ENCODE measurements at regions not wholly inside any gene's neighbourhood (a gene's known extent, or its start where the extent isn't known, plus 50 kb on each side); places are given as distances from the start of the nearest gene placed in this dataset.

- Histone ChIP-seq H3K4me2 (ENCODE audit: low read length) (no peak overlapping the region), H3K9ac (ENCODE audit: low read length) (no peak overlapping the region), H3K27ac (ENCODE audit: low read length) (no peak overlapping the region), H3K36me3 (ENCODE audit: insufficient read depth, low read length) (no peaks in the 10 kb centered on the region), H3K27me3 (ENCODE audit: insufficient read depth, low read depth, low read length) (no peaks in the 10 kb centered on the region), H3F3A (ENCODE audit: insufficient read depth, low read length, poor library complexity, severe bottlenecking) (no peaks in the 10 kb centered on the region), H3K4me3 (ENCODE audit: low read length) (no peak overlapping the region), H4K20me1 (ENCODE audit: insufficient read depth) (no peaks in the 10 kb centered on the region), H3K9me2 (ENCODE audit: insufficient read depth, low read length) (no peaks in the 10 kb centered on the region), H3K79me2 (replicated peaks; ENCODE audit: insufficient read depth, low read length) (no peaks in the 10 kb centered on the region), H3K9me3 (ENCODE audit: low read length) (no peaks in the 10 kb centered on the region), H2AFZ (ENCODE audit: low read depth, low read length) (no peak overlapping the region)
- no peak for TF ChIP-seq POLR2AphosphoS5 (IDR thresholded peaks at IDR 0.05)
- TF ChIP-seq MXI1 (conservative IDR thresholded peaks at IDR 0.05; ENCODE audit: poor library complexity, severe bottlenecking) = no peak
- no peak for TF ChIP-seq EP300 (conservative IDR thresholded peaks at IDR 0.05; ENCODE audit: poor library complexity, severe bottlenecking)
- no peak for TF ChIP-seq REST (IDR thresholded peaks at IDR 0.05; ENCODE audit: borderline replicate concordance)
- no peak for TF ChIP-seq RAD21 (conservative IDR thresholded peaks at IDR 0.05)
- no peak for TF ChIP-seq TAF1 (IDR thresholded peaks at IDR 0.05; ENCODE audit: low read depth)
- no peak for TF ChIP-seq EZH2 (IDR thresholded peaks at IDR 0.05; ENCODE audit: borderline replicate concordance, insufficient read depth, low read length, poor library complexity, severe bottlenecking)
- TF ChIP-seq CTCF (IDR thresholded peaks at IDR 0.05; ENCODE audit: poor library complexity, severe bottlenecking) = no peak
- no peak for TF ChIP-seq SMC3 (conservative IDR thresholded peaks at IDR 0.05; ENCODE audit: poor library complexity)
Observed at GRCh38 chr10:113447278-113447677, 105.6 kb upstream of the HABP2 start.

- Histone ChIP-seq H2AFZ (ENCODE audit: low read depth, low read length) (no peak overlapping the region), H3F3A (ENCODE audit: insufficient read depth, low read length, poor library complexity, severe bottlenecking) (no peaks in the 10 kb centered on the region), H3K4me2 (ENCODE audit: low read length) (no peak overlapping the region), H3K27ac (ENCODE audit: low read length) (no peak overlapping the region), H3K36me3 (ENCODE audit: insufficient read depth, low read length) (no peaks in the 10 kb centered on the region), H3K79me2 (replicated peaks; ENCODE audit: insufficient read depth, low read length) (no peaks in the 10 kb centered on the region), H3K9me3 (ENCODE audit: low read length) (no peaks in the 10 kb centered on the region), H3K9me2 (ENCODE audit: insufficient read depth, low read length) (no peaks in the 10 kb centered on the region), H4K20me1 (ENCODE audit: insufficient read depth) (no peaks in the 10 kb centered on the region), H3K27me3 (ENCODE audit: insufficient read depth, low read depth, low read length) (no peaks in the 10 kb centered on the region), H3K9ac (ENCODE audit: low read length) (no peak overlapping the region), H3K4me3 (ENCODE audit: low read length) (no peak overlapping the region)
- TF ChIP-seq TAF1 (IDR thresholded peaks at IDR 0.05; ENCODE audit: low read depth) (no peak), EZH2 (IDR thresholded peaks at IDR 0.05; ENCODE audit: borderline replicate concordance, insufficient read depth, low read length, poor library complexity, severe bottlenecking) (no peak), MXI1 (conservative IDR thresholded peaks at IDR 0.05; ENCODE audit: poor library complexity, severe bottlenecking) (no peak), EP300 (conservative IDR thresholded peaks at IDR 0.05; ENCODE audit: poor library complexity, severe bottlenecking) (no peak), POLR2AphosphoS5 (IDR thresholded peaks at IDR 0.05) (no peak), REST (IDR thresholded peaks at IDR 0.05; ENCODE audit: borderline replicate concordance) (no peak)
Observed at GRCh38 chr10:113449006-113449695, 103.7 kb upstream of the HABP2 start.
